Small intestine (tissue), 7 donors: ENCODE measurements at regions not wholly inside any gene's neighbourhood (a gene's known extent, or its start where the extent isn't known, plus 50 kb on each side); places are given as distances from the start of the nearest gene placed in this dataset.
"Not testable (repeated sequence)": the region's sequence is repeated elsewhere in the genome, so short reads cannot be mapped to it uniquely, and the experiment has no call there.

Experiments used
- DNase-seq, 2 donors: peaks; one replicate each; pipeline versions ENCODE4 v3.0.0 to v3.0.0-alpha.2; 2013
- FAIRE-seq: peaks from 2 replicates; lab custom pipeline; 2012; peaks lifted over from hg19 to GRCh38; lab: Jason Lieb, UNC
- H3K27ac ChIP-seq, 3 donors: one replicate each; pipeline ENCODE4 v1.5.1; 2013; ENCODE audit warnings: low read length in 2 of 3, mild to moderate bottlenecking in 2 of 3, control low read depth in 1 of 3, inconsistent platforms in 1 of 3, low read depth in 1 of 3, moderate library complexity in 1 of 3
- H3K27me3 ChIP-seq, 3 donors: one replicate each; pipeline ENCODE4 v1.6.1; 2013; ENCODE audit warnings: low read length in 3 of 3, inconsistent platforms in 1 of 3; ENCODE audit not compliant: control insufficient read depth in 3 of 3, insufficient read depth in 3 of 3
- H3K36me3 ChIP-seq, 3 donors: one replicate each; pipeline ENCODE4 v1.6.1; 2013; ENCODE audit warnings: low read length in 3 of 3, inconsistent platforms in 1 of 3, low read depth in 1 of 3, mild to moderate bottlenecking in 1 of 3, moderate library complexity in 1 of 3; ENCODE audit not compliant: control insufficient read depth in 3 of 3, insufficient read depth in 2 of 3
- H3K4me1 ChIP-seq, 3 donors: one replicate each; pipeline ENCODE4 v1.6.1; 2013; ENCODE audit warnings: low read length in 2 of 3, inconsistent platforms in 1 of 3, low read depth in 1 of 3, mild to moderate bottlenecking in 1 of 3, moderate library complexity in 1 of 3; ENCODE audit not compliant: control insufficient read depth in 3 of 3, insufficient read depth in 2 of 3
- H3K4me3 ChIP-seq, 3 donors: one replicate each; pipeline ENCODE4 v1.5.1; 2013; ENCODE audit warnings: low read length in 3 of 3, control low read depth in 1 of 3, inconsistent platforms in 1 of 3, low read depth in 1 of 3, mild to moderate bottlenecking in 1 of 3, moderate library complexity in 1 of 3
- H3K9me3 ChIP-seq, 2 donors: one replicate each; pipeline ENCODE4 v1.6.1; 2013; ENCODE audit warnings: low read depth in 1 of 2, low read length in 1 of 2; ENCODE audit not compliant: control insufficient read depth in 2 of 2, insufficient read depth in 1 of 2
- WGBS, 3 donors: extraction: QIAGEN DNeasy Blood & Tissue Kit; methylation state at CpG; one replicate each; pipeline ENCODE4 v1.1.7; 2013; 5-methylcytosine and 5-hydroxymethylcytosine counted together
- donor health status: healthy with polysubstance abuse.
- donor health status: control.
- donor health status: control.
- donor health status: Bipolar disorder and iron deficiency.
- donor health status: healthy.

DNA sequence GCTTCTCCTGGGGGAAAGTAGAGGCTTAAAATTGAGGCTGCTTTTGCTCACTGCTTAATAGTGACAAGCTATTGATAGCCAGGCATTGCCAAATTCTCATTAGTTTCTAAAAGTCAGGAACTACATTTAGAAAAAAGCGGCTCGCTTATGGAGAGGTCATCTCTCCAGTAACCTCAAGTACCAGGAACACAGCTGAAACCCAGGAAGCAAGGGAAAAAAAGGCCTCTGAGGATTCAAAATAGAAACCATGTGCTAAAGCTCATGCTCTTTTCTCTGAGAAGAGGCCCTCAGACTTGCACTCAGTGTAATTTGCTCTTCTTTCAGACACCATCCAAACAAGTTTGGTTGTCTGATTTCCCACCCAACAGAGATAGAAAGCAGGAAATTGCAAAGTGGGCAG, 261.4 kb upstream of the USP25 start:
- no peaks in the 10 kb centered on the region for H3K9me3 ChIP-seq
- 73 to 97% (median 78%) methylated on average over 2 of the region's 2 CpGs for WGBS, 3 donors
- H3K4me1 ChIP-seq = no peaks in the 10 kb centered on the region
- DNase-seq (no peak), FAIRE-seq (no peak)
- no peak overlapping the region for H3K4me3 ChIP-seq
- H3K27ac ChIP-seq = no peak overlapping the region
- H3K36me3 ChIP-seq = no peaks in the 10 kb centered on the region
- H3K27me3 ChIP-seq = no peaks in the 10 kb centered on the region

DNA sequence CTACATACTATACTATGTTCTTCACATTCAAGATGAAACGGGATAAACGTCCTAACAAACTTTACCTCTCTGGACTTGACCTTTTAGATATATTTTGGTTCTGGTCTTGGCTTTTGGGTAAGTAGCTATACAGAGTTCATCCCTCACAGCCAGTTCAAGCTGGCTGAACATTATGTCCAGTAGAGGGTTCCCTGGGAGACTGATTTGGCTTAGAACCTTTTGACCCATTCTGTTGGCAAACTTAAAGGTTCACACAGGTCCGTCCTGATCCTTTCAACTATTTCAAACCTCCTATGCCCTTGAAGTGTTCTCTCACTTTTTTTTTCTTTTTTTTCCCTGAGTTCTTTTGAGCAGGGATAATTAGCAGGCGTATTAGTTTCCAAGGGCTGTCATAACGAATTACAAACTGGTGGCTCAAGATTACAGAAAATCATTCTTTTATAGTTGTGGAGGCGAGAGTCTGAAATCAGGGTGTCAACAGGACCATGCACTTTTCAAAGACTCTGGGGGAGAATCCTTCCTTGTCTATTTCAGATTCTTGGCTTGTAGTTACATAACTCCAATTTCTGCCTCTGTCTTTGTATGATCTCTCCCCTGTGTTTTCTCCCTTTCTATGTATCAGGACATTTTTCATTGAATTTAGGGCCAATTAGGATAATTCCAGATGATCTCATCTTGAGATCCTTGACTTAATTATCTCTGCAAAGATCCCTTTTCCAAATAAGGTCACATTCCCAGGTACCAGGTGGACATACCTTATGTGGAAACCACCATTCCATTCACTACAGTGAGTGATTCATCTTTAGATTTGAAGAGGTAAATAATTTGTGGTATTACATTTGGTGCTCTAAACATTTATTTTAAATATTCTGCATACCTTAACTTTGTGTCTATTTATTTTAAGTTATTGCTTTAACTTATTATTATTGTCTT, 257.4 kb upstream of the USP25 start:
- no peaks in the 10 kb centered on the region for H3K9me3 ChIP-seq
- no peak for FAIRE-seq

DNA sequence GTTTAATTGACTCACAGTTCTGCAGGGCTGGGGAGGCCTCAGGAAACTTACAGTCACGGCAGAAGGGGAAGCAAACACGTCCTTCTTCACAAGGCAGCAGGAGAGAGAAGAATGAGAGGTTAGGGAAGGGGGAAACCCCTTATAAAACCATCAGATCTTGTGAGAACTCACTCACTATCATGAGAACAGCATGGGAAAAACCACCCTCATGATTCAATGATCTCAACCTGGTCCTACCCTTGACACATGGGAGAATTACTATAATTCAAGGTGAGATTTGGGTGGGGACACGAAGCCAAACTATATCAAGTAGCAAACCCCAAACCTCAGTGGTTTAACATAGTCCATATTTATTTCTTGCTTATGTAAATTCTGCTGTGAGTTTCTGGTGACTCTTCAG, 252.0 kb upstream of the USP25 start:
- H3K27ac ChIP-seq, DNase-seq, H3K4me3 ChIP-seq, H3K27me3 ChIP-seq, H3K9me3 ChIP-seq, FAIRE-seq, H3K4me1 ChIP-seq, H3K36me3 ChIP-seq: not testable (repeated sequence)
- 76 to 97% (median 86%) methylated on average over 3 of the region's 3 CpGs for WGBS, 3 donors

More for the DNA sequence above, 257.4 kb upstream of the USP25 start:
- no peaks in the 10 kb centered on the region for H3K27me3 ChIP-seq
- H3K36me3 ChIP-seq = no peaks in the 10 kb centered on the region
- WGBS, 3 donors = 89 to 96% (median 91%) methylated on average over 6 of the region's 6 CpGs
- no peak for DNase-seq
- H3K4me1 ChIP-seq = no peaks in the 10 kb centered on the region
- no peak overlapping the region for H3K27ac ChIP-seq
- H3K4me3 ChIP-seq = no peak overlapping the region

DNA sequence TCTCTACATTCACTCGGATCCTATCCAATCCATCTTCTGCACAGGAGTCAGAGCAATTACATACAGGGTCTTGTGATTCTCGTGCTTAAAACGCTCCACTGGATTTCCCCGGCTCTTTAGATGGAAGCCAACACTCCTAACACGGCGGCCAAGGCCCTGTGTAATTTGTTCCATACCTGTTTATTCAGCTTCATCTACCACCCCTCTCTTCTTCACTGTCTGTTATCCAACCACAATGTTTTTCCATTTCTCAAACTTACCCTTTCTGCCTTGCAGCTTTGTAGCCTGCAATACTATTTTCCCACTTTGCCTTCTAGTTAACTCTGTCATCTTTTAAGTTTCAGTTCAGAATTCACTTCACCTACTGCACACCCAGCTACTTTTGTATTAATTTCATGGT, 249.6 kb upstream of the USP25 start:
- H3K4me1 ChIP-seq = no peaks in the 10 kb centered on the region
- no peaks in the 10 kb centered on the region for H3K9me3 ChIP-seq
- no peaks in the 10 kb centered on the region for H3K27me3 ChIP-seq
- no peak for DNase-seq
- no peak overlapping the region for H3K4me3 ChIP-seq
- no peaks in the 10 kb centered on the region for H3K36me3 ChIP-seq
- 84 to 95% (median 91%) methylated on average over 6 of the region's 6 CpGs for WGBS, 3 donors
- no peak overlapping the region for H3K27ac ChIP-seq
- FAIRE-seq = no peak

DNA sequence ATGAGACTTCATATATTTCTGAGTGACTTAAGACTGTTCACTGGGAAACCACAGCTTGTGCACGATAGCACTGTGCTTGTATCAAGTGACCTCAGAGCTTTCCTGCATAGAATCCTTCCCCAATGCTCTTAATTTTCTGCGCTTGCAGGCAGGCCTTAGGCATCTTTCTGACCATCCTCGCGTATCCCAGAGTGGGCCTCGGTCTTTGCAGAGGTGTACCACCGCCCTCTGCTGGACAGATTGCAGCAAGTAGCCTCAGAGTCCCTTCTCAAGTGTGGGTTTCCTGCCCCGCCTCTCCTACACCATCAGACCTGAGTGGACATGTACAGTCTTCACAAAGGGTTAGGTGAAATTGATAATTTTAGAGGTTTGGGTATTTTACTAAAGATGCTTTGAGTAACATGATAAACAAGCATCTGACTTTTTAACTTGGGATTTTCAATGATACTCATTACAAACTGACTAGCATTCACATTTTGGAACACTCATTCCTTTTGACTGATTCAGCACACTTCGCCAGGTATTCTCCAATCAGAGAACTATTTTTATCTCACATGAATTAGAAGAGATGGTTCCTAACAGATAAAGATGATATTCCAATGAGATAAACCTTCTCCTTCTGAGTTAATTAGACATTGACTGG, 246.5 kb upstream of the USP25 start:
- peak; percentile 86 to 93 for DNase-seq
- 16 to 18% (median 17%) methylated on average over 8 of the region's 8 CpGs for WGBS, 3 donors
- no peaks in the 10 kb centered on the region for H3K27me3 ChIP-seq
- peaks cover 0 to 7% (median 0%) of the 10 kb centered on the region in 3 donors for H3K4me1 ChIP-seq
- H3K4me3 ChIP-seq = no peak overlapping the region
- no peaks in the 10 kb centered on the region for H3K36me3 ChIP-seq
- FAIRE-seq = no peak
- no peak overlapping the region for H3K27ac ChIP-seq
- no peaks in the 10 kb centered on the region for H3K9me3 ChIP-seq

DNA sequence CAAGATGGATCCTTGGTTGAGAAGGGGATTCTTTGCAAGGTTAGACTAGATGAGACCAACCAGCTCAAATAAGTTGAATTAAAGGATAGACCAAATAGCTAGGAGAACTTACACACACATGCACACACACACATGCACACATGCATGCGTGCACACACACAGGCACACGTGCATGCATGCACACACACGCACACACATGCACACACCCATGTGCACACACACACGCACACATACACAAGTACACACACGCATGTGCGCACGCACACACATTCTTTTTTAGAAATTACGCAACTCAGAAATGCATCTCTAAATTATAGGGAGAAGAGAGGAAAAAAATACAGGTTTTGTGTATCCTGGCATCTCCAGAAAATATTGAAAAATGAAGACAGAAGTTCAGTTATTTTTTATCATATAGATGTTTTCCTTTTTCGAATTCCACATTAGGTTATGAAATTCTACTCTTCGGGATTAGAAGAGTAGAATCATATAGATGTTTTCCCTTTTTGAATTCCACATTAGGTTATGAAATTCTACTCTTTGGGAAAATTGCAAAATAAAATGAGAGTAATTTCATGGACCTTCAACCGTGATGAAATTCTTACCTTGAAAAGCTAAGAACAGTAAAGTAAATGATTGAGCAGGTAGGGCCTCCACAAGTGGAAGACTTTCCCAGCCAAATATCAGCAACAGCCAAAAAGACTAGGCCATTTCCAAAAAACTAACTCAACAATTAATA, 243.2 kb upstream of the USP25 start:
- no peak overlapping the region for H3K4me3 ChIP-seq
- H3K27ac ChIP-seq = no peak overlapping the region
- FAIRE-seq (no peak), DNase-seq (peak in 1 of 2 donors; percentile 45)
- H3K27me3 ChIP-seq = no peaks in the 10 kb centered on the region
- H3K4me1 ChIP-seq = peaks cover 0 to 7% (median 0%) of the 10 kb centered on the region in 3 donors
- H3K9me3 ChIP-seq = no peaks in the 10 kb centered on the region
- no peaks in the 10 kb centered on the region for H3K36me3 ChIP-seq
- 89 to 90% (median 90%) methylated on average over 11 of the region's 11 CpGs for WGBS, 3 donors

DNA sequence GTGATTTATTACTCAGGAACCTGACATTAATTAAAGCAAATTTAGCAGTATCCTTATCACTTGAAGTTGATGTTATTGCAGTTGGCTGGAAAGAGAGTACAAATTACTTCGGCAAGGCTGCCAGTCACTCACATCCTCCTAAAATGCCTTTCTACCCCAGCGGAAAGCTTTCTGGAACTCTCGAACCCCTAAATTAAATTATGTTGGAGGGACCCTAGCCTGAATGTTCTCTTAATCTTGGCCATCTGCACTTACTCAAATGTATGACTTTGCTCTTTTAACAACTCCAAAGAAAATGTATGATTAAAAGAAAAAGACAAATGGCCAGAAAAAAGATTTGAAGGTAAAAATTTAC, 242.6 kb upstream of the USP25 start:
- FAIRE-seq (no peak), DNase-seq (no peak)
- no peaks in the 10 kb centered on the region for H3K9me3 ChIP-seq
- H3K4me3 ChIP-seq = no peak overlapping the region
- H3K36me3 ChIP-seq = no peaks in the 10 kb centered on the region
- H3K27ac ChIP-seq = no peak overlapping the region
- WGBS, 3 donors = 51 to 80% (median 70%) methylated on average over 3 of the region's 3 CpGs
- peaks cover 0 to 7% (median 0%) of the 10 kb centered on the region in 3 donors for H3K4me1 ChIP-seq
- no peaks in the 10 kb centered on the region for H3K27me3 ChIP-seq

DNA sequence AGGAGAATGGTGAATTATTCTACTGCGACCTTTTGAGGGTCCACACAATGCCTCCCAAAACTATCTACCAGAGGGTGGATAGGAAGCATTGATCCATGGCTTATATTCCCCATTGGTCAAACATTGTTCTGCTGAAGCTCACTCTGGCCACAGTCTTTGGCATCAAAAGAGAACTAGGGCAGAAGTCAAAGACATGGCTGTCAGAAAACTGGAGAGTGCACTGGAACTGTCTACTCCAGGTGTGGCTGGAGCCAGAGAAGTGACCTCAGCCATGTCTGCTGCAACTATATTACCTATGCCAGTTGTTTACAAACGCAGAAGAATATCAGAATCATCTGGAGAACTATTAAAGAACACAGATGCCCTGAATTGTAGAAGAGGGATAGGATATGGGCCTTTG, 238.7 kb upstream of the USP25 start:
- Histone ChIP-seq H3K9me3 (no peaks in the 10 kb centered on the region), H3K27me3 (peaks cover 0 to 2% (median 0%) of the 10 kb centered on the region in 3 donors), H3K4me3 (no peak overlapping the region), H3K4me1 (peaks cover 0 to 7% (median 0%) of the 10 kb centered on the region in 3 donors), H3K36me3 (no peaks in the 10 kb centered on the region), H3K27ac (no peak overlapping the region)
- FAIRE-seq (no peak), DNase-seq (no peak)
- WGBS, 3 donors = 72 to 90% (median 86%) methylated on average over 2 of the region's 2 CpGs
